Middle frontal gyrus (tissue), 1 donor: ENCODE measurements at regions not wholly inside any gene's neighbourhood (a gene's known extent, or its start where the extent isn't known, plus 50 kb on each side); places are given as distances from the start of the nearest gene placed in this dataset.

ENCODE experiments used
- DNase-seq: peaks from one replicate; pipeline ENCODE4 v3.0.0-alpha.2; 2015; ENCODE audit warnings: low spot score; ENCODE audit errors: extremely low spot score

GRCh38 chr10:131646551-131647525 lies 254.0 kb upstream of the PPP2R2D start:
- DNase-seq: no peak

- DNase-seq: no peak
Observed at GRCh38 chr10:131647789-131648188, 253.0 kb upstream of the PPP2R2D start.

- no peak for DNase-seq
Observed at GRCh38 chr10:131648386-131649020, 252.3 kb upstream of the PPP2R2D start.

GRCh38 chr10:131649617-131650016 lies 251.2 kb upstream of the PPP2R2D start:
- no peak for DNase-seq

GRCh38 chr10:131650169-131650705 lies 250.6 kb upstream of the PPP2R2D start:
- no peak for DNase-seq

GRCh38 chr10:131650771-131651673 lies 249.8 kb upstream of the PPP2R2D start:
- DNase-seq: no peak

- DNase-seq: peak; percentile 8
Observed at GRCh38 chr10:131651674-131652437, 249.0 kb upstream of the PPP2R2D start.

GRCh38 chr10:131652438-131653139 lies 248.2 kb upstream of the PPP2R2D start:
- DNase-seq: no peak

GRCh38 chr10:131653140-131653539 lies 247.7 kb upstream of the PPP2R2D start:
- DNase-seq: no peak

GRCh38 chr10:131653554-131654470 lies 247.0 kb upstream of the PPP2R2D start:
- DNase-seq: no peak

- DNase-seq: no peak
Observed at GRCh38 chr10:131654471-131655087, 246.2 kb upstream of the PPP2R2D start.

GRCh38 chr10:131655101-131655849 lies 245.5 kb upstream of the PPP2R2D start:
- no peak for DNase-seq

- no peak for DNase-seq
Observed at GRCh38 chr10:131656009-131656408, 244.8 kb upstream of the PPP2R2D start.

GRCh38 chr10:131656431-131656841 lies 244.4 kb upstream of the PPP2R2D start:
- no peak for DNase-seq

GRCh38 chr10:131657318-131657984 lies 243.4 kb upstream of the PPP2R2D start:
- DNase-seq: no peak

- DNase-seq: no peak
Observed at GRCh38 chr10:131657985-131658330, 242.8 kb upstream of the PPP2R2D start.

GRCh38 chr10:131658476-131659110 lies 242.2 kb upstream of the PPP2R2D start:
- no peak for DNase-seq
